HG03469 (cell line): ENCODE measurements at regions not wholly inside any gene's neighbourhood (a gene's known extent, or its start where the extent isn't known, plus 50 kb on each side); places are given as distances from the start of the nearest gene placed in this dataset.

Experiments
- ATAC-seq: cut with Tn5 transposase; IDR thresholded peaks from one replicate; pipeline ENCODE4 v1.9.1; 2021; ENCODE audit warnings: mild to moderate bottlenecking, moderate library complexity, moderate number of reproducible peaks; ENCODE audit not compliant: unreplicated experiment

GRCh38 chr6:90753820-90754643 lies 167.2 kb upstream of the MAP3K7 start:
- ATAC-seq, result no peak

- ATAC-seq, result no peak
Measured at GRCh38 chr6:90739802-90740201, 152.9 kb upstream of the MAP3K7 start.

- ATAC-seq, result no peak
Measured at GRCh38 chr6:90739339-90739738, 152.5 kb upstream of the MAP3K7 start.

- peak; percentile 63 for ATAC-seq
Measured at GRCh38 chr6:90730151-90730673, 143.3 kb upstream of the MAP3K7 start.

- ATAC-seq, result no peak
Measured at GRCh38 chr6:90729057-90729456, 142.2 kb upstream of the MAP3K7 start.

GRCh38 chr6:90722648-90723047 lies 135.8 kb upstream of the MAP3K7 start:
- ATAC-seq, result no peak

- ATAC-seq, result no peak
Measured at GRCh38 chr6:90720404-90720803, 133.5 kb upstream of the MAP3K7 start.

GRCh38 chr6:90719321-90720195 lies 132.7 kb upstream of the MAP3K7 start:
- no peak for ATAC-seq

GRCh38 chr6:90716376-90716775 lies 129.5 kb upstream of the MAP3K7 start:
- no peak for ATAC-seq

GRCh38 chr6:90715093-90715655 lies 128.3 kb upstream of the MAP3K7 start:
- no peak for ATAC-seq

- ATAC-seq, result no peak
Measured at GRCh38 chr6:90714319-90714718, 127.4 kb upstream of the MAP3K7 start.

GRCh38 chr6:90712114-90712513 lies 125.2 kb upstream of the MAP3K7 start:
- ATAC-seq, result no peak

GRCh38 chr6:90709431-90709996 lies 122.6 kb upstream of the MAP3K7 start:
- no peak for ATAC-seq

GRCh38 chr6:90708206-90708737 lies 121.4 kb upstream of the MAP3K7 start:
- no peak for ATAC-seq

GRCh38 chr6:90707246-90707645 lies 120.4 kb upstream of the MAP3K7 start:
- no peak for ATAC-seq

GRCh38 chr6:90703336-90703735 lies 116.5 kb upstream of the MAP3K7 start:
- no peak for ATAC-seq

- no peak for ATAC-seq
Measured at GRCh38 chr6:90701926-90702325, 115.1 kb upstream of the MAP3K7 start.

GRCh38 chr6:90701146-90701781 lies 114.4 kb upstream of the MAP3K7 start:
- peak; percentile 55 for ATAC-seq

GRCh38 chr6:90695316-90695715 lies 108.4 kb upstream of the MAP3K7 start:
- ATAC-seq, result no peak

- ATAC-seq, result no peak
Measured at GRCh38 chr6:90694802-90695201, 107.9 kb upstream of the MAP3K7 start.
